Glutamatergic neuron (in vitro differentiated cells): ENCODE measurements at regions not wholly inside any gene's neighbourhood (a gene's known extent, or its start where the extent isn't known, plus 50 kb on each side); places are given as distances from the start of the nearest gene placed in this dataset.
"Not testable (repeated sequence)": the region's sequence is repeated elsewhere in the genome, so short reads cannot be mapped to it uniquely, and the experiment has no call there.

ENCODE experiments used
- DNase-seq: peaks from one replicate; pipeline ENCODE4 v3.0.0; 2022
- H3K27ac Mint-ChIP-seq: one replicate; pipeline ENCODE4 v1.8.0; 2020; ENCODE audit warnings: mild to moderate bottlenecking, mixed read lengths, inconsistent platforms; ENCODE audit not compliant: unreplicated experiment
- H3K27me3 Mint-ChIP-seq: one replicate; pipeline ENCODE4 v1.8.0; 2020; ENCODE audit warnings: mild to moderate bottlenecking, moderate library complexity, mixed read lengths, inconsistent platforms; ENCODE audit not compliant: unreplicated experiment
- H3K36me3 Mint-ChIP-seq: one replicate; pipeline ENCODE4 v1.8.0; 2020; ENCODE audit warnings: mild to moderate bottlenecking, mixed read lengths, inconsistent platforms; ENCODE audit not compliant: unreplicated experiment
- H3K4me1 Mint-ChIP-seq: one replicate; pipeline ENCODE4 v1.8.0; 2020; ENCODE audit warnings: mild to moderate bottlenecking, low read depth, mixed read lengths, inconsistent platforms; ENCODE audit not compliant: unreplicated experiment
- H3K4me3 Mint-ChIP-seq: one replicate; pipeline ENCODE4 v1.8.0; 2020; ENCODE audit warnings: mild to moderate bottlenecking, mixed read lengths, inconsistent platforms; ENCODE audit not compliant: unreplicated experiment
- H3K9me3 Mint-ChIP-seq: one replicate; pipeline ENCODE4 v1.8.0; 2020; ENCODE audit warnings: mild to moderate bottlenecking, moderate library complexity, mixed read lengths, inconsistent platforms; ENCODE audit not compliant: unreplicated experiment
- CTCF ChIP-seq: fragments of 200-600 bp; sonication (generic); IDR thresholded peaks from one replicate; pipeline ENCODE4 v1.5.0; 2021; ENCODE audit not compliant: partially characterized antibody, unreplicated experiment

GRCh38 chr2:13508671-13509070 lies 791.9 kb downstream of the TRIB2 start:
- H3K27ac Mint-ChIP-seq = no peak overlapping the region
- peaks cover 2% of the 10 kb centered on the region for H3K4me1 Mint-ChIP-seq
- no peaks in the 10 kb centered on the region for H3K36me3 Mint-ChIP-seq
- H3K4me3 Mint-ChIP-seq = no peak overlapping the region
- no peak for DNase-seq
- TF ChIP-seq CTCF = no peak
- no peaks in the 10 kb centered on the region for H3K27me3 Mint-ChIP-seq
- H3K9me3 Mint-ChIP-seq = no peaks in the 10 kb centered on the region

GRCh38 chr2:13515254-13515653 lies 798.5 kb downstream of the TRIB2 start:
- DNase-seq = no peak
- no peaks in the 10 kb centered on the region for H3K9me3 Mint-ChIP-seq
- no peaks in the 10 kb centered on the region for H3K27me3 Mint-ChIP-seq
- no peak overlapping the region for H3K27ac Mint-ChIP-seq
- H3K36me3 Mint-ChIP-seq = no peaks in the 10 kb centered on the region
- no peak for TF ChIP-seq CTCF
- no peak overlapping the region for H3K4me3 Mint-ChIP-seq
- no peaks in the 10 kb centered on the region for H3K4me1 Mint-ChIP-seq

- no peak for TF ChIP-seq CTCF
- Mint-ChIP-seq H3K4me3 (no peak overlapping the region), H3K4me1 (peaks cover 2% of the 10 kb centered on the region), H3K36me3 (no peaks in the 10 kb centered on the region), H3K9me3 (no peaks in the 10 kb centered on the region), H3K27ac (no peak overlapping the region), H3K27me3 (no peaks in the 10 kb centered on the region)
- DNase-seq = no peak
These were observed 805.4 kb downstream of the TRIB2 start for GRCh38 chr2:13522096-13522495.

GRCh38 chr2:13522917-13523821 lies 806.4 kb downstream of the TRIB2 start:
- H3K27ac Mint-ChIP-seq = no peak overlapping the region
- H3K27me3 Mint-ChIP-seq = no peaks in the 10 kb centered on the region
- H3K36me3 Mint-ChIP-seq = no peaks in the 10 kb centered on the region
- DNase-seq = no peak
- TF ChIP-seq CTCF = no peak
- peaks cover 2% of the 10 kb centered on the region for H3K4me1 Mint-ChIP-seq
- H3K4me3 Mint-ChIP-seq = no peak overlapping the region
- no peaks in the 10 kb centered on the region for H3K9me3 Mint-ChIP-seq

GRCh38 chr2:13524492-13524891 lies 807.8 kb downstream of the TRIB2 start:
- no peak for DNase-seq
- no peaks in the 10 kb centered on the region for H3K9me3 Mint-ChIP-seq
- peaks cover 2% of the 10 kb centered on the region for H3K4me1 Mint-ChIP-seq
- H3K27me3 Mint-ChIP-seq = no peaks in the 10 kb centered on the region
- no peak overlapping the region for H3K4me3 Mint-ChIP-seq
- no peak overlapping the region for H3K27ac Mint-ChIP-seq
- H3K36me3 Mint-ChIP-seq = no peaks in the 10 kb centered on the region
- TF ChIP-seq CTCF = no peak

- not testable (repeated sequence) for H3K27me3 Mint-ChIP-seq, H3K27ac Mint-ChIP-seq, H3K9me3 Mint-ChIP-seq, DNase-seq, H3K4me3 Mint-ChIP-seq, H3K4me1 Mint-ChIP-seq, H3K36me3 Mint-ChIP-seq
These were observed 815.1 kb downstream of the TRIB2 start for GRCh38 chr2:13531735-13532410.

- H3K4me3 Mint-ChIP-seq, H3K27ac Mint-ChIP-seq, H3K4me1 Mint-ChIP-seq, H3K9me3 Mint-ChIP-seq, H3K36me3 Mint-ChIP-seq, DNase-seq, H3K27me3 Mint-ChIP-seq: not testable (repeated sequence)
These were observed 816.2 kb downstream of the TRIB2 start for GRCh38 chr2:13532781-13533523.
